WTC11 (cell line): ENCODE measurements at regions not wholly inside any gene's neighbourhood (a gene's known extent, or its start where the extent isn't known, plus 50 kb on each side); places are given as distances from the start of the nearest gene placed in this dataset.

ENCODE experiments used
- ETV6 ChIP-seq: sonication (generic); formaldehyde crosslinking; IDR thresholded peaks from 2 replicates; pipeline ENCODE4 v1.8.1; 2022; ENCODE audit warnings: mild to moderate bottlenecking, missing genetic modification reagents
- HMGA2 ChIP-seq: fragments of 250-450 bp; sonication (Bioruptor Pico); IDR thresholded peaks from 2 replicates; pipeline ENCODE4 v1.4.0; 2021; ENCODE audit warnings: mild to moderate bottlenecking, moderate library complexity
- NFYB ChIP-seq: sonication (generic); formaldehyde crosslinking; conservative IDR thresholded peaks from 2 replicates; pipeline ENCODE4 v1.8.0; 2022; ENCODE audit warnings: low read depth, missing genetic modification reagents
- SP1 ChIP-seq: sonication (generic); formaldehyde crosslinking; conservative IDR thresholded peaks from 2 replicates; pipeline ENCODE4 v1.8.1; 2022; ENCODE audit warnings: missing genetic modification reagents
- TF ChIP-seq, protein P1 (sequence below): fragments of 200-600 bp; IDR thresholded peaks from 2 replicates; pipeline ENCODE4 v1.8.0; 2022; ENCODE audit warnings: antibody characterized with exemption
- TF ChIP-seq, protein P2 (sequence below): sonication (generic); formaldehyde crosslinking; IDR thresholded peaks from 2 replicates; pipeline ENCODE4 v1.8.1; 2022; ENCODE audit warnings: missing genetic modification reagents, borderline replicate concordance
- TF ChIP-seq, protein P3 (sequence below): sonication (generic); formaldehyde crosslinking; IDR thresholded peaks from 2 replicates; pipeline ENCODE4 v1.8.0; 2022; ENCODE audit warnings: mild to moderate bottlenecking, missing genetic modification reagents
- TF ChIP-seq, protein P4 (sequence below): sonication (generic); formaldehyde crosslinking; IDR thresholded peaks from 2 replicates; pipeline ENCODE4 v1.8.0; 2022; ENCODE audit warnings: missing genetic modification reagents
- TF ChIP-seq, protein P5 (sequence below): sonication (generic); formaldehyde crosslinking; IDR thresholded peaks from 2 replicates; pipeline ENCODE4 v1.8.0; 2023; ENCODE audit warnings: mild to moderate bottlenecking, missing genetic modification reagents
- TF ChIP-seq, protein P6 (sequence below): sonication (generic); formaldehyde crosslinking; IDR thresholded peaks from 2 replicates; pipeline ENCODE4 v1.8.1; 2022; ENCODE audit warnings: mild to moderate bottlenecking, missing genetic modification reagents, moderate library complexity, borderline replicate concordance
- TF ChIP-seq, protein P7 (sequence below): sonication (generic); formaldehyde crosslinking; conservative IDR thresholded peaks from 2 replicates; pipeline ENCODE4 v1.8.1; 2023; ENCODE audit warnings: mild to moderate bottlenecking, low read depth, missing genetic modification reagents, moderate library complexity
- TF ChIP-seq, protein P8 (sequence below): sonication (generic); formaldehyde crosslinking; IDR thresholded peaks from 2 replicates; pipeline ENCODE4 v1.8.1; 2023; ENCODE audit warnings: mild to moderate bottlenecking, missing genetic modification reagents, moderate library complexity

DNA sequence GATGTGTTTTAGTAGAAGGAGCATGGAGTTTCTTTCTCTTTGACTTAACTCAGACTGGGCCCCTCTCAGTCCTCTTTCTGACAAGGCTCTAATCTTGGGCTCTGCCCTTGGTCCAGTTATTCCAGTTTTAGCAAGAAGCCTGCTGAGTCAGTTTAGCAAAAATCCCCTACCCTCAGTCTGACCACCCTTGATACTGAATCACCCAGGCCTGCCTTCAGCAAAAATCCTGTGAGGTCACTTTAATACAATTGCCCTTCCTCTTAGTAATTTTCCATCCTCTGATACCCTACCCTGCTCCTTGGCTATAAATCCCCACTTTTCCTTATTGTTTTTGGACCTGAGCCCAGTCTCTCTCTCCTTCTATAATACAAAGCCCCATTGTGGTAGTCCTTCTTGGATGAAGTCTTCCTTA, 326.7 kb upstream of the NOX3 start (continued):
- TF ChIP-seq, protein P1, sequence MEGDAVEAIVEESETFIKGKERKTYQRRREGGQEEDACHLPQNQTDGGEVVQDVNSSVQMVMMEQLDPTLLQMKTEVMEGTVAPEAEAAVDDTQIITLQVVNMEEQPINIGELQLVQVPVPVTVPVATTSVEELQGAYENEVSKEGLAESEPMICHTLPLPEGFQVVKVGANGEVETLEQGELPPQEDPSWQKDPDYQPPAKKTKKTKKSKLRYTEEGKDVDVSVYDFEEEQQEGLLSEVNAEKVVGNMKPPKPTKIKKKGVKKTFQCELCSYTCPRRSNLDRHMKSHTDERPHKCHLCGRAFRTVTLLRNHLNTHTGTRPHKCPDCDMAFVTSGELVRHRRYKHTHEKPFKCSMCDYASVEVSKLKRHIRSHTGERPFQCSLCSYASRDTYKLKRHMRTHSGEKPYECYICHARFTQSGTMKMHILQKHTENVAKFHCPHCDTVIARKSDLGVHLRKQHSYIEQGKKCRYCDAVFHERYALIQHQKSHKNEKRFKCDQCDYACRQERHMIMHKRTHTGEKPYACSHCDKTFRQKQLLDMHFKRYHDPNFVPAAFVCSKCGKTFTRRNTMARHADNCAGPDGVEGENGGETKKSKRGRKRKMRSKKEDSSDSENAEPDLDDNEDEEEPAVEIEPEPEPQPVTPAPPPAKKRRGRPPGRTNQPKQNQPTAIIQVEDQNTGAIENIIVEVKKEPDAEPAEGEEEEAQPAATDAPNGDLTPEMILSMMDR = no peak
- TF ChIP-seq NFYB (CRISPR knock-in tag) (no peak), SP1 (CRISPR knock-in tag) (no peak), ETV6 (no peak), HMGA2 (CRISPR knock-in tag) (no peak)
- TF ChIP-seq, protein P2, sequence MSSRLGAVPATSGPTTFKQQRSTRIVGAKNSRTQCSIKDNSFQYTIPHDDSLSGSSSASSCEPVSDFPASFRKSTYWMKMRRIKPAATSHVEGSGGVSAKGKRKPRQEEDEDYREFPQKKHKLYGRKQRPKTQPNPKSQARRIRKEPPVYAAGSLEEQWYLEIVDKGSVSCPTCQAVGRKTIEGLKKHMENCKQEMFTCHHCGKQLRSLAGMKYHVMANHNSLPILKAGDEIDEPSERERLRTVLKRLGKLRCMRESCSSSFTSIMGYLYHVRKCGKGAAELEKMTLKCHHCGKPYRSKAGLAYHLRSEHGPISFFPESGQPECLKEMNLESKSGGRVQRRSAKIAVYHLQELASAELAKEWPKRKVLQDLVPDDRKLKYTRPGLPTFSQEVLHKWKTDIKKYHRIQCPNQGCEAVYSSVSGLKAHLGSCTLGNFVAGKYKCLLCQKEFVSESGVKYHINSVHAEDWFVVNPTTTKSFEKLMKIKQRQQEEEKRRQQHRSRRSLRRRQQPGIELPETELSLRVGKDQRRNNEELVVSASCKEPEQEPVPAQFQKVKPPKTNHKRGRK (CRISPR knock-in tag) = no peak
- TF ChIP-seq, protein P3, sequence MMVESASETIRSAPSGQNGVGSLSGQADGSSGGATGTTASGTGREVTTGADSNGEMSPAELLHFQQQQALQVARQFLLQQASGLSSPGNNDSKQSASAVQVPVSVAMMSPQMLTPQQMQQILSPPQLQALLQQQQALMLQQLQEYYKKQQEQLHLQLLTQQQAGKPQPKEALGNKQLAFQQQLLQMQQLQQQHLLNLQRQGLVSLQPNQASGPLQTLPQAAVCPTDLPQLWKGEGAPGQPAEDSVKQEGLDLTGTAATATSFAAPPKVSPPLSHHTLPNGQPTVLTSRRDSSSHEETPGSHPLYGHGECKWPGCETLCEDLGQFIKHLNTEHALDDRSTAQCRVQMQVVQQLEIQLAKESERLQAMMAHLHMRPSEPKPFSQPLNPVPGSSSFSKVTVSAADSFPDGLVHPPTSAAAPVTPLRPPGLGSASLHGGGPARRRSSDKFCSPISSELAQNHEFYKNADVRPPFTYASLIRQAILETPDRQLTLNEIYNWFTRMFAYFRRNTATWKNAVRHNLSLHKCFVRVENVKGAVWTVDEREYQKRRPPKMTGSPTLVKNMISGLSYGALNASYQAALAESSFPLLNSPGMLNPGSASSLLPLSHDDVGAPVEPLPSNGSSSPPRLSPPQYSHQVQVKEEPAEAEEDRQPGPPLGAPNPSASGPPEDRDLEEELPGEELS (CRISPR knock-in tag) = no peak
- TF ChIP-seq, protein P4, sequence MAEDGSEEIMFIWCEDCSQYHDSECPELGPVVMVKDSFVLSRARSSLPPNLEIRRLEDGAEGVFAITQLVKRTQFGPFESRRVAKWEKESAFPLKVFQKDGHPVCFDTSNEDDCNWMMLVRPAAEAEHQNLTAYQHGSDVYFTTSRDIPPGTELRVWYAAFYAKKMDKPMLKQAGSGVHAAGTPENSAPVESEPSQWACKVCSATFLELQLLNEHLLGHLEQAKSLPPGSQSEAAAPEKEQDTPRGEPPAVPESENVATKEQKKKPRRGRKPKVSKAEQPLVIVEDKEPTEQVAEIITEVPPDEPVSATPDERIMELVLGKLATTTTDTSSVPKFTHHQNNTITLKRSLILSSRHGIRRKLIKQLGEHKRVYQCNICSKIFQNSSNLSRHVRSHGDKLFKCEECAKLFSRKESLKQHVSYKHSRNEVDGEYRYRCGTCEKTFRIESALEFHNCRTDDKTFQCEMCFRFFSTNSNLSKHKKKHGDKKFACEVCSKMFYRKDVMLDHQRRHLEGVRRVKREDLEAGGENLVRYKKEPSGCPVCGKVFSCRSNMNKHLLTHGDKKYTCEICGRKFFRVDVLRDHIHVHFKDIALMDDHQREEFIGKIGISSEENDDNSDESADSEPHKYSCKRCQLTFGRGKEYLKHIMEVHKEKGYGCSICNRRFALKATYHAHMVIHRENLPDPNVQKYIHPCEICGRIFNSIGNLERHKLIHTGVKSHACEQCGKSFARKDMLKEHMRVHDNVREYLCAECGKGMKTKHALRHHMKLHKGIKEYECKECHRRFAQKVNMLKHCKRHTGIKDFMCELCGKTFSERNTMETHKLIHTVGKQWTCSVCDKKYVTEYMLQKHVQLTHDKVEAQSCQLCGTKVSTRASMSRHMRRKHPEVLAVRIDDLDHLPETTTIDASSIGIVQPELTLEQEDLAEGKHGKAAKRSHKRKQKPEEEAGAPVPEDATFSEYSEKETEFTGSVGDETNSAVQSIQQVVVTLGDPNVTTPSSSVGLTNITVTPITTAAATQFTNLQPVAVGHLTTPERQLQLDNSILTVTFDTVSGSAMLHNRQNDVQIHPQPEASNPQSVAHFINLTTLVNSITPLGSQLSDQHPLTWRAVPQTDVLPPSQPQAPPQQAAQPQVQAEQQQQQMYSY (CRISPR knock-in tag) = no peak
- TF ChIP-seq, protein P5, sequence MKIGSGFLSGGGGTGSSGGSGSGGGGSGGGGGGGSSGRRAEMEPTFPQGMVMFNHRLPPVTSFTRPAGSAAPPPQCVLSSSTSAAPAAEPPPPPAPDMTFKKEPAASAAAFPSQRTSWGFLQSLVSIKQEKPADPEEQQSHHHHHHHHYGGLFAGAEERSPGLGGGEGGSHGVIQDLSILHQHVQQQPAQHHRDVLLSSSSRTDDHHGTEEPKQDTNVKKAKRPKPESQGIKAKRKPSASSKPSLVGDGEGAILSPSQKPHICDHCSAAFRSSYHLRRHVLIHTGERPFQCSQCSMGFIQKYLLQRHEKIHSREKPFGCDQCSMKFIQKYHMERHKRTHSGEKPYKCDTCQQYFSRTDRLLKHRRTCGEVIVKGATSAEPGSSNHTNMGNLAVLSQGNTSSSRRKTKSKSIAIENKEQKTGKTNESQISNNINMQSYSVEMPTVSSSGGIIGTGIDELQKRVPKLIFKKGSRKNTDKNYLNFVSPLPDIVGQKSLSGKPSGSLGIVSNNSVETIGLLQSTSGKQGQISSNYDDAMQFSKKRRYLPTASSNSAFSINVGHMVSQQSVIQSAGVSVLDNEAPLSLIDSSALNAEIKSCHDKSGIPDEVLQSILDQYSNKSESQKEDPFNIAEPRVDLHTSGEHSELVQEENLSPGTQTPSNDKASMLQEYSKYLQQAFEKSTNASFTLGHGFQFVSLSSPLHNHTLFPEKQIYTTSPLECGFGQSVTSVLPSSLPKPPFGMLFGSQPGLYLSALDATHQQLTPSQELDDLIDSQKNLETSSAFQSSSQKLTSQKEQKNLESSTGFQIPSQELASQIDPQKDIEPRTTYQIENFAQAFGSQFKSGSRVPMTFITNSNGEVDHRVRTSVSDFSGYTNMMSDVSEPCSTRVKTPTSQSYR = no peak
- TF ChIP-seq, protein P6, sequence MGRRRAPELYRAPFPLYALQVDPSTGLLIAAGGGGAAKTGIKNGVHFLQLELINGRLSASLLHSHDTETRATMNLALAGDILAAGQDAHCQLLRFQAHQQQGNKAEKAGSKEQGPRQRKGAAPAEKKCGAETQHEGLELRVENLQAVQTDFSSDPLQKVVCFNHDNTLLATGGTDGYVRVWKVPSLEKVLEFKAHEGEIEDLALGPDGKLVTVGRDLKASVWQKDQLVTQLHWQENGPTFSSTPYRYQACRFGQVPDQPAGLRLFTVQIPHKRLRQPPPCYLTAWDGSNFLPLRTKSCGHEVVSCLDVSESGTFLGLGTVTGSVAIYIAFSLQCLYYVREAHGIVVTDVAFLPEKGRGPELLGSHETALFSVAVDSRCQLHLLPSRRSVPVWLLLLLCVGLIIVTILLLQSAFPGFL (CRISPR knock-in tag) = no peak
- TF ChIP-seq, protein P7, sequence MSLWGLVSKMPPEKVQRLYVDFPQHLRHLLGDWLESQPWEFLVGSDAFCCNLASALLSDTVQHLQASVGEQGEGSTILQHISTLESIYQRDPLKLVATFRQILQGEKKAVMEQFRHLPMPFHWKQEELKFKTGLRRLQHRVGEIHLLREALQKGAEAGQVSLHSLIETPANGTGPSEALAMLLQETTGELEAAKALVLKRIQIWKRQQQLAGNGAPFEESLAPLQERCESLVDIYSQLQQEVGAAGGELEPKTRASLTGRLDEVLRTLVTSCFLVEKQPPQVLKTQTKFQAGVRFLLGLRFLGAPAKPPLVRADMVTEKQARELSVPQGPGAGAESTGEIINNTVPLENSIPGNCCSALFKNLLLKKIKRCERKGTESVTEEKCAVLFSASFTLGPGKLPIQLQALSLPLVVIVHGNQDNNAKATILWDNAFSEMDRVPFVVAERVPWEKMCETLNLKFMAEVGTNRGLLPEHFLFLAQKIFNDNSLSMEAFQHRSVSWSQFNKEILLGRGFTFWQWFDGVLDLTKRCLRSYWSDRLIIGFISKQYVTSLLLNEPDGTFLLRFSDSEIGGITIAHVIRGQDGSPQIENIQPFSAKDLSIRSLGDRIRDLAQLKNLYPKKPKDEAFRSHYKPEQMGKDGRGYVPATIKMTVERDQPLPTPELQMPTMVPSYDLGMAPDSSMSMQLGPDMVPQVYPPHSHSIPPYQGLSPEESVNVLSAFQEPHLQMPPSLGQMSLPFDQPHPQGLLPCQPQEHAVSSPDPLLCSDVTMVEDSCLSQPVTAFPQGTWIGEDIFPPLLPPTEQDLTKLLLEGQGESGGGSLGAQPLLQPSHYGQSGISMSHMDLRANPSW = no peak
- TF ChIP-seq, protein P8, sequence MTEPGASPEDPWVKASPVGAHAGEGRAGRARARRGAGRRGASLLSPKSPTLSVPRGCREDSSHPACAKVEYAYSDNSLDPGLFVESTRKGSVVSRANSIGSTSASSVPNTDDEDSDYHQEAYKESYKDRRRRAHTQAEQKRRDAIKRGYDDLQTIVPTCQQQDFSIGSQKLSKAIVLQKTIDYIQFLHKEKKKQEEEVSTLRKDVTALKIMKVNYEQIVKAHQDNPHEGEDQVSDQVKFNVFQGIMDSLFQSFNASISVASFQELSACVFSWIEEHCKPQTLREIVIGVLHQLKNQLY = no peak
